Medulla oblongata (tissue), 1 donor: ENCODE measurements at regions not wholly inside any gene's neighbourhood (a gene's known extent, or its start where the extent isn't known, plus 50 kb on each side); places are given as distances from the start of the nearest gene placed in this dataset.
"Not testable (repeated sequence)": the region's sequence is repeated elsewhere in the genome, so short reads cannot be mapped to it uniquely, and the experiment has no call there.

Experiments
- DNase-seq: peaks from one replicate; pipeline ENCODE4 v3.0.0-alpha.2; 2015; ENCODE audit errors: extremely low spot score

DNA sequence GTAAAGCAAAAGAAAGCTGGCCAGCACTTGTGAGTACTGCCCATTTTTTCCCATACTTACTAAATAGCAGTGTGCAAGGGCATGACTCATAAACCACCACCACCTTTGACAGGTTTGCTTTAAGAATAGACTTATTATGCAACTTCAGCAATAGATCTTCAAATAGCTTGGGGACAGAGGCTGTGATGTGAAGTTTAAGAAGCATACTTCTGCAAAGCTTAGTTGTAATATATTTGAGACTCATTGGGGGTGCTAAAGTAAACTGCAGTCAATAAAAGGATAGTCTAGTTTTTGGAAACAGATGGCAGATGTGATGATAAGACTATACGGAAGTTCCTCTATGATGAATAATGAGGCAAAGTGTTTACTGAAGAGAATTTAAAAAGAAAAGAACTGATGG, 210.0 kb downstream of the PLA2G4A start:
- no peak for DNase-seq

DNA sequence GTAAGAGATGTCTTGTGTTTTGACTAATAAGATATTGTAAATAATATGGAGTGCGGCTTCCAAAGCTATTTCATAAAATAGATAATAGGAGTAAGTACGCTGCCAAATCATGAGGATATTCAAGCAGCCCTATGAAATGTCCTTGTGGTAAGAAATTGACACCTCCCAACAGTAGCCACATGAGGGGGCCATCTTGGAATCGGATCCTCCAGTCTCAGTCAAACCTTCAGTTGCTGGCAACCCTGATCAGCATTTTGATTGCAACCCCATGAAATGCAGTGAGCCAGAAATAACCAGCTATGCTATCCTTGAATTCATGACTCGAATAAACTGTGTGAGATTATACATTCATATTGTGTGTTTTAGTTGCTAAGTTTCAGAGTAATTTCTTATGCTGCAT, 212.4 kb downstream of the PLA2G4A start:
- DNase-seq = no peak

DNA sequence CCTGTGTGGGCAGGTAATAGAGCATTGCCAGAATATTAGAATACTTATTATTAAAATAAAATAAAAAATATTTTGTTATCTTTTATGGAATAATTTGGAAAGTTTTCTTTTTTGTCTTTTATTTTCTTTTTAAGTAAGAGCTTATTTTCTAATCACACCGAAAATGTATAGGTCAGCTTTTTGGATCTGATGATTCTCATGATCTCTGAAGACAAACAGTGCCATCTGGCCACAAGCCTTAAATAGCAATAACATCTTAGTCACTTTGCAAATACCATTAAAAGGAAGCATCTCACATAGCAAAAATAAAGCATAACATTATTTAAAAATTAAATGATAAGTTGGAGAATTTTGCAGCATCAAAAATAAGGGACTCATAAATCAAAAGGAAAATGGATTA, 213.8 kb downstream of the PLA2G4A start:
- DNase-seq = no peak

DNA sequence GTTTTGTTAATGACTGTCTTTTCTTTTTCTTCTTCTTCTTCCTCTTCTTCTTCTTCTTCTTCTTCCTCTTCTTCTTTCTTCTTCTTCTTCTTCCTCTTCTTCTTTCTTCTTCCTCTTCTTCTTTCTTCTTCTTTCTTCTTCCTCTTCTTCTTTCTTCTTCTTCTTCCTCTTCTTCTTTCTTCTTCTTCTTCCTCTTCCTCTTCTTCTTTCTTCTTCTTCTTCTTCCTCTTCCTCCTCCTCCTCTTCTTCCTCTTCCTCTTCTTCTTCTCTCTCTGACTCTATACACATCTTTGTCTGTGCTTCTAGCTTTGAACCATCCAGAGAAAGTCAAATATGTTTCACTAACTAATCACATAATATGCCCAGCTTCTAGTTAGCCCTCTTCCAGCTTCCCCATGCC, 214.7 kb downstream of the PLA2G4A start:
- not testable (repeated sequence) for DNase-seq

DNA sequence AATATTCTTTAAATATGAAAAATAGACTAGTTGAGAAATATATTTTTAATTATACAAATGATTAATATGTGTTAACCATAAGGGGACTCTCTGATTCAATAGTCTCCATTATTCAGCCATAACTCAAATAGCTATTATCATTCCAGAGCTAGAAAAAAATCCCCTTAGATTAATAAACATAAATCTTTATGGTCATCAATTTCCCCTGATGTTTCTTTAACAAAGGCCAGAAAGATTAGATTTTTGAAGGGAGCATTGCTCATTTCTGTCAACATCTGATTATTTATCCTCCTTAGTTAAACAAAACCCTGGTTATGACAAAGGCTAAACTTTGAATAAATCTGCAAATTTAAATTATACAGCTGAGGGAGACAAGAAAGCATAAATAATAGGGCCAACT, 215.7 kb downstream of the PLA2G4A start:
- DNase-seq = no peak

DNA sequence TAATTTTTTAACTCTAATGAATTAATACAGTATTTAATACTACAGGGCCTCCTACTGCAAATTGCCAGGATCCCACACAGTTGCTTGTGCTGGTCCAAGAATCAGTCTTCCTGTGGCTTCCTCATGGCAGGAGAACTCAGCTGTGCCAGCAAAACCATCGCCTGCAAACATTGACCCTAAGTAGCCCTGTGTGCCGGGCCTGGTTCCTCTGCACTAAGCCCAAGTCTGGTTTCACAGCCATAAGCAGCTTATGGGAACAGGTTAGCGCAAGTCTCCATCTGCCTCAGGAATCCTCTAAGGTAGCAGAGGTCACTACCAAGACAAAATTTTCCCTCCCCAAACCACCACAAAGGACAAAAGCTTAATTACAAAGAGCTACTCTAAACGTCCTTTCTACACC, 216.6 kb downstream of the PLA2G4A start:
- no peak for DNase-seq

DNA sequence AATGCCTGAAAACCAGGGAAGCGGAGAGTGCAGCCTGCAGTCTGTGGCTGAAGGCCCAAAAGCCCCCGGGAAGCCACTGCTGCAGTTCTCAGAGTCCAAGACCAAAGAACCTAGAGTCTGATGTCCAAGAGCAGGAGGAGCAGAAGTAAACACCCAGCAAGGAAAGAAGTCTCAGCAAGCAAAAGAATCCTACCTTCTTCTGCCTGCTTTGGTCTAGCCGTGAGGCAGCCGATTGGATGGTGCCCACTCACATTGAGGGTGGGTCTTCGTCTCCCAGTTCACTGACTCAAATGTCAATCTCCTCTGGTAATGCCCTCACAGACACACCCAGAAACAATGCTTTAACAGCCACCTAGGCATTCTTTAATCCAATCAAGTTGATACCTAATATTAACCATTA, 217.5 kb downstream of the PLA2G4A start:
- DNase-seq = no peak

DNA sequence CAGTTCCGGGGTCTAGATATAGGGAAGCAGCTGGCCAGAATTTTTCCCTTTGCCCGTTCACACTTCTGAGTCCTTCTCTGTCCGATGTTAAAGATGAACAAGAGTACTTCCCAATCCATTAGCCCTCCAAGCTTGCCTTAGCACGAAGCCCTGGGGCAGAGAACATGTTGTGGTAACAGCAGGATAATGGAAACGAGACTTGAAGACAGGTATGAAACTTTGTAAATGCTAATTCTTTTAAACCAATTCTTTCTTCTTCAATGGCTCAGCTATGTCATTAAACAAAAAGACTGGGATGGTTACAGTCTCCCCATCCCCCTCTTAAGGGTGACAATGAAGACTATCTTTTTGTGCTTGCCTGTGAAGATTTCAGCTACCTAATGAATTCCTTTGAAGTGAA, 218.5 kb downstream of the PLA2G4A start:
- DNase-seq = no peak

DNA sequence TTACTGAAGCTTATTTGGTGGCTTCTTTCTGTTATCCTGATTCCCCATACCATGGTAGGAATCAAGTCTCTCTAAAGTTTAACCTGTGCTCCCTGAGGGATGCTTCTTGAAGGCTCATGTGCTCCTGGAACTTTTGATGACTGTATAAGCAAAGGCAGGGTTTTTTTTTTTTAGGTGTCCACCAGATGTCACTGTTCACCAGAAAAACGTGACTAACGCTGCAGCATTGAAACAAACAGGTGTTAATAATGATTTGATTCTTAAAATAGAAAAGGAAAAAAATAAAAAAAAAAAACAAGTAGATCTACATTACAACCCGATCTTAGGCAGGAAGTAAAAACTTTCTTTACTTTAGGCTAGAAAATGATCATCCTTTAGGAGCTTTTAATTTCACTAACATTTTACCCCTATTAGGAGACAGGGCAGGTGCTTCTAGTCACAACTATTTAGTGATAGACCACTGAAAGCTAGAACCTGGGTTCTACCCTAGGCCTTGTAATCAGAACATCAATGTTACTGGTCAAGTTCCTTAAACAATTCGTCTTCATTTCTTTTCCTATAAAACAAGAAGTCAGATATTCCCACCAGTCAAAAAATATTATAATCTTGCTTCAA, 223.0 kb downstream of the PLA2G4A start:
- DNase-seq = peak; percentile 64

DNA sequence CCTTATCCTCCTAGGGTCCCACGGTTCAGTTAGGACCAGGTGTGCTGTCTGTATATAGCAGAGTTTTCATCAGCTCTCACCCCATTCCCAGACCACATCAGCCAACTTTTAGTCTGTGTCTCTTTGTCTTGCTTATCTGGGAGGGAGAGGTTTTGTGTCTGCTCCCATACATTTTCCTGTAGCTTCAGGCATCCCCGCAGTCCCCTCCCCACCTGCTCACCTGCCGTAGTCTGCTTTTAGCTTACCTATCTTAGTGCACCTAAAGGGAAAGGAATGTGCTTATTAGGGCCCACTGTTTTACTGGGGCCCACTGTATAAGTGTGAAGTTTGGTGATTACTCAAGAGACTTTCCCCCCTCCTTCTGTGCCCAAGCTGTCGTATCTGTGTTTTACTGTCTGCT, 225.1 kb downstream of the PLA2G4A start:
- no peak for DNase-seq

DNA sequence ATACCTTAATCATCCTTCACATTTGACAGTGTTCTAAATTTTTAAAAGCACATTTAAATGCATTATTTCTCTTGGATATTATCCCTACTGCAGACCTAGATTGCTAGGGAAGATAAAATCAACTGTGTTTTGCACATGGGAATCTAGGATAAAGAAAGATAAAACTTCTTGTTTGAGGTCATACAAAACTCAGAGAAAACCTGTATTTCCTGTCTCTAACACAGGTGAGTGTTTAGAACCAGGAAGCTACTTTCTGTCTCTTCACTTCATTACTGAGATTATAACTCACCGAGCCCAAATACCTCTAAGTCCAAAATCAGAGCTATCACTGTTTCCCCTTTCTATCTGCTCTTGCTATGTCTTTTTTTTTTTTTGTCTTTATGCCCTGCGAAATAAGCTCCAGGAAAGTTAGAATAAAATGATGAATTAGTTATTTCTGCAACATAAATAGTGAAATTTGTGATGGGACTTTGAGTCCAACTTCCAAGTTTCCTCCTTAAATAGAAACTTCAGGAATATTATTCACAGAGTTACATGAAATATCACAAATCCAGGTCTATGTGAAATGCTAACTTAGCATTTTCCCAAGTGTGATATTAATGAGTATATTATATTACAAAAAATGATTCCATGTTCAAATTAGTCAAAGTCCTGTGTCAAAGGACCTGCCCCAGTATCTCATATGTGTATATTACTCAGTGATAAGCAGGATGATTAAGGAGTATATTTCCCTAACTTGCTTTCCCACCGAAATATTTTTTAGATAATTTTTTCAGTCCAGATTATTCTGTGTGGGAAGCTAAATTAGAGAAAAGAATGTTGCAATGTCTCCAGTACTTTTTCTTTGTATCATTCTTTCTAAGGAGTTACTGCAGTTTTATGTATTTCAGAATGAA, 226.4 kb downstream of the PLA2G4A start:
- no peak for DNase-seq

DNA sequence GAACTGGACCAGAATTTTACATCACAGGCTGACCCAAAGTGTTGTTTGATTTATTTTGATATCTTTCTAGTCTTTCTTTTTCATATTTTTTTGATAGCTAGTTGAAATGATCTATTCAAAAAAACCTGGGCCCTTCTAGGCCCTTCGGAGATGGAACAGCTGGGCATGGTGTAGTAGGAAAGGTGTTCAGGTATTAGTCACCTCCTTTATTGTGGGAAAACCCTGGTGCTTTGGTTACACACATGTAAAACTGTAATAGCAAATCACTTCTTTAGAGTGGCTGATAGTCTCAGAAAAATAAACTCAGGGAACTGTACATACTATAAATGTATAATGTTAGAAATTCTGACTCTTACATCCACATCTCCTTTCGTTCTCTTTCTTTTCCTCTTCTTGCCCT, 234.5 kb downstream of the PLA2G4A start:
- no peak for DNase-seq

DNA sequence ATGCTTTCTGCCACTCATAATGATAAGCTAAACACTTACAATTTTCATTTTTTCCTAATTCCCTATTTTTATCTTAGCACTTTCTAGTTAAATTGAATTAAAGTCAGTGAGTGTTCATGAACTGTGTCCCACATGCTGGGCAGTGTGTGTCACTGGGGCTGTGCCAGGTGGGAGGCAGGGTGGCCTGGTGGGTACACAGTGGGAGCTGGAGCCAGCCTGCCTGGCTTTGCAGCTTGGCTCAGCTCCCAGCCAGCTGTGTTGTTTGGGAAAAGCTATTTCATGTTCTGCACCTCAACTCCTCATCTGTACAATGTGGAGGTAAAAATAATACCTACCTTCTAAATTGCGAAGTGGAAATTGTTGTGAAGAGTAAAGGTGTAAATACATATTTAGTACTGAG, 238.4 kb downstream of the PLA2G4A start:
- DNase-seq = no peak

DNA sequence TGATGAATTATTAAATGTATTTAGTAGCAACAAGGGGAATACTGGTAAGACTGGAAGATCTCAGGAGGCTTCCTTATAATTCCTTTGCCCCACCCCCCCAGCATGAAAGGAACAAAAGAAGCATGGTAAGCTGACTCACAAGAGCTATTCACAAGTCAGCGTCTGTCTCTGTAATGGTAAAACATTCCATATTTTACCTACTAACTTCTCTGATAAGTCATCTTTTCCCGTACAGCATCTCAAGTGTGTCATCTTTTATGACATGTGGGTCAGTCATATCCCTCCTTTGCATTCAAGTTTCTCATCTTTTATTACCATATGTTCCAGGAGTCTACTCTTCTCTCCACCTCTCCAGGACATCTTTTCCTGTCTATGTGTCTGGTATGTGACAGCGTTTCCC, 241.3 kb downstream of the PLA2G4A start:
- no peak for DNase-seq

DNA sequence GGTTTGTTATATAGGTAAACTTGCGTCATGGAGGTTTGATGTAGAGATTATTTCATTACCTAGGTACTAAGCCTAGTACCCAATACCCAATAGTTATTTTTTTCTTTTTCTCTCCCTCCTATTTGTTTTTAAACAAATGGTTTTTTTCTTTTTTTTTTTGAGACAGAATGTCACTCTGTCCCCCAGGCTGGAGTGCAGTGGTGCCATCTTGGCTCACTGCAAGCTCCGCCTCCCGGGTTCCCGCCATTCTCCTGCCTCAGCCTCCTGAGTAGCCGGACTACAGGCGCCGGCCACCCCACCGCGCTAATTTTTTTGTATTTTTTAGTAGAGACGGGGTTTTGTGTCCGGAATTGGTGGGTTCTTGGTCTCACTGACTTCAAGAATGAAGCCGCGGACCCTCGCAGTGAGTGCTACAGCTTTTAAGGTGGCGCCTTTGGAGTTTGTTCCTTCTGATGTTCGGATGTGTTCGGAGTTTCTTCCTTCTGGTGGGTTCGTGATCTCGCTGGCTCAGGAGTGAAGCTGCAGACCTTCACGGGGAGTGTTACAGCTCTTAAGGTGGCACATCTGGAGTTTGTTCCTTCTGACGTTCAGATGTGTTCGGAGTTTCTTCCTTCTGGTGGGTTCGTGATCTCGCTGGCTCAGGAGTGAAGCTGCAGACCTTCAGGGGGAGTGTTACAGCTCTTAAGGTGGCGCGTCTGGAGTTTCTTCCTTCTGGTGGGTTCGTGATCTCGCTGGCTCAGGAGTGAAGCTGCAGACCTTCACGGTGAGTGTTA, 243.7 kb downstream of the PLA2G4A start:
- DNase-seq = not testable (repeated sequence)

DNA sequence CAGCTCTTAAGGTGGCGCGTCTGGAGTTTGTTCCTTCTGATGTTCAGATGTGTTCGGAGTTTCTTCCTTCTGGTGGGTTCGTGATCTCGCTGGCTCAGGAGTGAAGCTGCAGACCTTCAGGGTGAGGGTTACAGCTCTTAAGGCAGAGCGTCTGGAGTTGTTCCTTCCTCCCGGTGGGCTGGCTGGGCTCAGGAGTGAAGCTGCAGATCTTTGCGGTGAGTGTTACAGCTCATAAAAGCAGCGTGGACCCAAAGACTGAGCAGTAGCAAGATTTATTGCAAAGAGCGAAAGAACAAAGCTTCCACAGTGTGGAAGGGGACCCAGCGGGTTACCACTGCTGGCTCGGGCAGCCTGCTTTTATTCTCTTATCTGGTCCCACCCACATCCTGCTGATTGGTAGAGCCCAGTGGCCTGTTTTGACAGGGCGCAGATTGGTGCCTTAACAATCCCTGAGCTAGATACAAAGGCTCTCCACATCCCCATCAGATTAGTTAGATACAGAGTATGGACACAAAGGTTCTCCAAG, 244.3 kb downstream of the PLA2G4A start:
- DNase-seq = not testable (repeated sequence)

DNA sequence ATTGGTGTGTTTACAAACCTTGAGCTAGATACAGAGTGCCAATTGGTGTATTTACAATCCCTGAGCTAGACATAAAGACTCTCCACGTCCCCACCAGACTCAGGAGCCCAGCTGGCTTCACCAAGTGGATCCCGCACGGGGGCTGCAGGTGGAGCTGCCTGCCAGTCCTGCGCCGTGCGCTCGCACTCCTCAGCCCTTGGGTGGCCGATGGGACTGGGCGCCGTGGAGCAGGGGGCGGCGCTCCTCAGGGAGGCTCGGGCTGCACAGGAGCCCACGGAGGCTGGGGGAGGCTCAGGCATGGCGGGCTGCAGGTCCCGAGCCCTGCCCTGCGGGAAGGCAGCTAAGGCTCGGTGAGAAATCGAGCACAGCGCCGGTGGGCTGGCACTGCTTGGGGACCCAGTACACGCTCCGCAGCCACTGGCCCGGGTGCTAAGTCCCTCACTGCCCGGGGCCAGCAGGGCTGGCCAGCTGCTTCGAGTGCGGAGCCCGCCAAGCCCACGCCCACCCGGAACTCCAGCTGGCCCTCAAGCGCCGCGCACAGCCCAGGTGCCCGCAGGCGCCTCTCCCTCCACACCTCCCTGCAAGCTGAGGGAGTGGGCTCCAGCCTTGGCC, 245.0 kb downstream of the PLA2G4A start:
- not testable (repeated sequence) for DNase-seq

DNA sequence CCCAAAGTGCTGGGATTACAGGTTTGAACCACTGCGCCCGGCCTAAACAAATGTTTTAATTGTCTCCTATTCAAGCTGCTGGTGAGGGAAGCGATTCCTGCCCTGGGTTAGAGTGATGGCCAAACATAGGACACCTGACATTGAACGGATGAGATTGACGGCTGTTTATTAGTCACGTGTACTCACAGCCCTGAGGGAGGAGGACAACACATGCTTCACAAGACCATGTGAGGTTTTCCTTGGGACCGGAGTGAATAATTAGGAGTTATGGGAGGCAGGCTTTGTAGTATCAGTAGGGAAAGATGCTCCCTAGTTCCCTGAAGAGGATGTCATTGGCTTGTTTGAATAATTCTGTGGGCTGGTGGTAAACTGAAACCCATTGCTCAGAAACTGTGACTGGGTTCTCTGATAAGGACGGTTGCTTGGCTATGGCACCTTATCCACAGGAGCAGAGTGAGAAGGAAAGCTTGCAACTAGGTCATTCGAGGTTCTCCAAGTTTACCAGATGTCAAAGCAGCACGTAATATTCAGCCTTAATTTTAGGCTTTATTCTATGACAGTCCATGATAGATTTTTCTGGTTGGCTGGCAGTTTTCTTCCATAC, 245.8 kb downstream of the PLA2G4A start:
- no peak for DNase-seq

DNA sequence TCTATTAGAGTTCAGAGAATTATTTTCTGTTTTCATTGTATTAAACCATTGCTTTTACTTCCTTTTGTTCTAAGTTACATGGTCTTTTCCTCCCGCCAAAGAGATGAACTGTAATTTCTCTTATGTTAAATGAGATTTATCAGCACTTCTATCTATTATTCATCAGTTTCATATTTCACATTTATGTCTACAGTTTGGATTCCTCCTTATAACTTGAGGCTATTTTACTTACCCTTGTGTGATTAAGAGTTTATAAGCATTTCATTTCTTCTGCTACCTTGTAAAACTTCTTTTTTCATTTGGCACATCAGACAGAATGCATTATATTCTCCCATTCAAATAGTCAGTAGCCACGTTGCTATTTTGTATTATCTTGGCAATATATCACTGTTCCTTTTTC, 248.2 kb downstream of the PLA2G4A start:
- no peak for DNase-seq

DNA sequence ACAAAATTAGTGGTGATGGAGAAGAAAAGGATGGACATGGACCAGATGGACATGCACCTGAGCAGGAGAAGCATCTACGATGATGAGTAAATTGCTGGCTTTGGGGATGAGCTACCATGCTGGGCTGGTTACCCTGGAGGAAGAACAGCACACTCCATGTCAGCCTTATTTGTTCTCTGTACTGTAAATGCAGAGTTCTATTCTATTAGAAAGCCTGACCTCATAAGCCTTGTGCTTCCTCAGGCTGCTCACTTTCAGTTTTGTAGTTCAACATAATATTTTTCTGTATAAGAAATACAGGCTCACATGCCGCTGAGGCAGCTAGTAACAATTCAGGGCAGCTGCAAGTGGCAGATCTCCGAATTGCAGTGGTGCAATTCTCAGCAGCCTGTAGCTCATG, 249.6 kb downstream of the PLA2G4A start:
- DNase-seq = no peak

DNA sequence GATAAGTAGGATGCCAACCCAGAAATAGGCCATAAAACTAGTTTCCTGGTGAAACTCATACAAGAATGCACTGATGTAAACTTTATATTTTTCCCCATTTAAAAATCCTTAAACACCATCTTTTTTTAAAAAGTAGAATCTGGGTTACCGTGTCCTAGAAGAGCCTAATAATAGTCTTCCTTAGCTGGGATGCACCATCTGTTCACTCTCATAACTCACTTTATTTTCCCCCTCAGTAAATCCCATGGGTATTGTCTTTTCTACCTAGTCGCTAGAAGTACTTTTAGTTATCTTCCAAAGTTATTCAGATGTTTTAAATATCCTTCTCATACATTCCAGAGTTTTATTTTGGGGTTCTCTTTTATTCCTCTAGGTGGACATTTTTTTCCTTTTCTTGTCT, 250.2 kb downstream of the PLA2G4A start:
- DNase-seq = no peak

DNA sequence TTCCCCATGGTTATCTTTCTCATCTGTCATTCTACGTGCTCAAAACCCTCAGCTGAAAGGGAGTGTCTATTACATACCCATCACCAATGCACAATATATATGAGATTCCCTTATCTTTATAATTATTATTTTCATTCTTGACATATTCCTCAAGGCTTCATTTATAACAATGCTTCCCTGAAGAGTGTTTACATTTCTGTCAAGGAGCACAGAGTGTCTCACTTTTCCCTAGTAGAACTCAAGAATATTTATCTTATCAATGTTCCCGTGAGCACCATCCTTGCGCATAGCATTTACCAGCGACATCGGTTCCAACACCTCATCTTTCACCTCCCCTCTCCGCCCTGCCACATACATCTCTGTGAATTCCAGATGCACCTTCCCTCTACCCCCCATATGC, 250.6 kb downstream of the PLA2G4A start:
- no peak for DNase-seq
